A673 (cell line): ENCODE measurements at regions not wholly inside any gene's neighbourhood (a gene's known extent, or its start where the extent isn't known, plus 50 kb on each side); places are given as distances from the start of the nearest gene placed in this dataset.

Source experiments
- BruUV-seq: library from RNA; stranded (reverse); fragments of 400-500 nt; replicated peaks from 2 replicates; lab custom pipeline; 2021; lab: Mats Ljungman, UMichigan
- CTCF ChIA-PET: fragments of 300-600 bp; sonication (Branson Sonifier 250); formaldehyde crosslinking; loops from one replicate; lab custom pipeline; 2022; ENCODE audit warnings: antibody characterized with exemption; lab: Charles Lee
- POLR2A ChIA-PET: fragments of 300-600 bp; sonication (Branson Sonifier 250); formaldehyde crosslinking; loops from one replicate; lab custom pipeline; 2022; ENCODE audit warnings: antibody characterized with exemption; ENCODE audit not compliant: low non-redundant PET; lab: Charles Lee
- DNase-seq: peaks from one replicate; pipeline ENCODE4 v3.0.0-alpha.2; 2015; ENCODE audit warnings: low spot score
- H3K27ac ChIP-seq: fragments of 200-600 bp; sonication (generic); 2 replicates; pipeline ENCODE4 v1.5.1; 2016; ENCODE audit warnings: mixed run types, low read depth, mild to moderate bottlenecking, mixed read lengths, antibody characterized with exemption, low read length; ENCODE audit not compliant: poor library complexity, severe bottlenecking
- H3K27me3 ChIP-seq: fragments of 200-600 bp; sonication (generic); replicated peaks from 2 replicates; pipeline ENCODE4 v1.6.1; 2017; ENCODE audit warnings: mixed run types, low read depth, mild to moderate bottlenecking, mixed read lengths, antibody characterized with exemption, low read length; ENCODE audit not compliant: insufficient read depth, poor library complexity
- H3K36me3 ChIP-seq: fragments of 200-600 bp; sonication (generic); 2 replicates; pipeline ENCODE4 v1.6.1; 2016; ENCODE audit warnings: mixed run types, mild to moderate bottlenecking, mixed read lengths, antibody characterized with exemption, low read length; ENCODE audit not compliant: insufficient read depth, poor library complexity, severe bottlenecking
- H3K4me1 ChIP-seq: fragments of 200-600 bp; sonication (generic); 2 replicates; pipeline ENCODE4 v1.6.1; 2017; ENCODE audit warnings: mixed run types, mild to moderate bottlenecking, mixed read lengths, antibody characterized with exemption, low read length; ENCODE audit not compliant: insufficient read depth, poor library complexity, severe bottlenecking
- H3K4me3 ChIP-seq: fragments of 200-600 bp; sonication (generic); 2 replicates; pipeline ENCODE4 v1.5.1; 2016; ENCODE audit warnings: low read depth, mixed run types, mild to moderate bottlenecking, mixed read lengths, low read length; ENCODE audit not compliant: poor library complexity, severe bottlenecking
- H3K9me3 ChIP-seq: fragments of 200-600 bp; sonication (generic); 2 replicates; pipeline ENCODE4 v1.6.1; 2016; ENCODE audit warnings: mixed run types, low read depth, mild to moderate bottlenecking, mixed read lengths, antibody characterized with exemption, low read length; ENCODE audit not compliant: poor library complexity, severe bottlenecking
- CTCF ChIP-seq: fragments of 300-800, 200-600 bp; sonication (generic); conservative IDR thresholded peaks from 2 replicates; pipeline ENCODE4 v1.5.1; 2017; ENCODE audit warnings: low read depth, mild to moderate bottlenecking, antibody characterized with exemption, low read length, moderate library complexity, mixed read lengths
- EZH2 ChIP-seq: fragments of 200-600 bp; sonication (generic); IDR thresholded peaks from 2 replicates; pipeline ENCODE4 v1.6.1; 2017; ENCODE audit warnings: borderline replicate concordance, low read depth, mild to moderate bottlenecking, mixed read lengths, antibody characterized with exemption, low read length; ENCODE audit not compliant: poor library complexity, severe bottlenecking
- intact Hi-C: fragments of 100-400 bp; cut with micrococcal nuclease; formaldehyde crosslinking; loops from one replicate; pipeline ENCODE4 v1.10.0; 2022; ENCODE audit not compliant: unreplicated experiment

DNA sequence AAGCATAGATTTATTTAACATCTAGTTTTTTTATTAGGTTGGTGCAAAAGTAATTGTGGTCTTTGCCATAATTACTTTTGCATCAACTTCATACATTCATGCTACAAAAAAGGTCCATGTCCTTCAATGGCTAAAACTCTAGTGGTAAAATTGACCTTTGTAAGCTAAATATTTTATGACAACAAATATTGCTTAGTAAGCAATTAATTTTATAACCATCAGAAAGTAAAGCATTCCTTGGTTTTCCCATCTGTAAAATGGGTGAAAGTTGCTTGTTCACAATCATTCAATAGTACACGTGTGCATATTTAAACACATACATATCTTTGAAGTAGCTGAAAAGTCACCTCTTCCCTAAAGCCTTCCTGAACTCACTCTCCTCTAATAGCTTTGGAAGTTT is 789.6 kb downstream of the CDH8 start:
- no peaks in the 10 kb centered on the region for H3K36me3 ChIP-seq
- H3K9me3 ChIP-seq = no peaks in the 10 kb centered on the region
- no TSS peak for BruUV-seq
- H3K27me3 ChIP-seq = no peaks in the 10 kb centered on the region
- CTCF ChIA-PET = no interaction called here
- intact Hi-C loops = no loop called here
- POLR2A ChIA-PET = interaction anchor here (0.7 kb wide), 1 partner anchor 1854 kb away, joined by 4 read pairs; no protein-coding TSS in a partner anchor
- no peak overlapping the region for H3K4me3 ChIP-seq
- no peak for DNase-seq
- no peak overlapping the region for H3K27ac ChIP-seq
- H3K4me1 ChIP-seq = no peaks in the 10 kb centered on the region
- TF ChIP-seq CTCF = no peak
- no peak for TF ChIP-seq EZH2

GRCh38 chr16:61243954-61244353 is 792.3 kb downstream of the CDH8 start:
- no peaks in the 10 kb centered on the region for H3K36me3 ChIP-seq
- DNase-seq = no peak
- no peaks in the 10 kb centered on the region for H3K9me3 ChIP-seq
- POLR2A ChIA-PET = no interaction called here
- H3K4me1 ChIP-seq = no peaks in the 10 kb centered on the region
- intact Hi-C loops = no loop called here
- no peaks in the 10 kb centered on the region for H3K27me3 ChIP-seq
- H3K4me3 ChIP-seq = no peak overlapping the region
- TF ChIP-seq CTCF = no peak
- no peak for TF ChIP-seq EZH2
- H3K27ac ChIP-seq = no peak overlapping the region
- no TSS peak for BruUV-seq
- CTCF ChIA-PET = no interaction called here

GRCh38 chr16:61237884-61238485 is 798.3 kb downstream of the CDH8 start:
- ChIA-PET POLR2A (no interaction called here), CTCF (no interaction called here)
- H3K9me3 ChIP-seq = no peaks in the 10 kb centered on the region
- no TSS peak for BruUV-seq
- H3K27ac ChIP-seq = peak overlapping the region; percentile 38
- no peaks in the 10 kb centered on the region for H3K27me3 ChIP-seq
- DNase-seq = peak; percentile 64
- intact Hi-C loops = no loop called here
- H3K4me1 ChIP-seq = peaks cover 39% of the 10 kb centered on the region
- no peak overlapping the region for H3K4me3 ChIP-seq
- TF ChIP-seq CTCF = no peak
- no peak for TF ChIP-seq EZH2
- no peaks in the 10 kb centered on the region for H3K36me3 ChIP-seq
